AG08396 (cell line): ENCODE measurements at regions not wholly inside any gene's neighbourhood (a gene's known extent, or its start where the extent isn't known, plus 50 kb on each side); places are given as distances from the start of the nearest gene placed in this dataset.
"Not testable (repeated sequence)": the region's sequence is repeated elsewhere in the genome, so short reads cannot be mapped to it uniquely, and the experiment has no call there.

Source experiments
- DNase-seq: peaks from one replicate; pipeline ENCODE4 v3.0.0; 2012; ENCODE audit warnings: low spot score, mixed read lengths

- DNase-seq, result no peak
Observed at GRCh38 chr2:198916548-198917080, 541.1 kb downstream of the SATB2 start.

- DNase-seq, result no peak
Observed at GRCh38 chr2:198913394-198914152, 544.2 kb downstream of the SATB2 start.

- DNase-seq, result no peak
Observed at GRCh38 chr2:198909525-198910267, 548.0 kb downstream of the SATB2 start.

- no peak for DNase-seq
Observed at GRCh38 chr2:198905881-198906612, 551.7 kb downstream of the SATB2 start.

GRCh38 chr2:198901894-198902293 is 555.8 kb downstream of the SATB2 start:
- no peak for DNase-seq

GRCh38 chr2:198900141-198900540 is 557.6 kb downstream of the SATB2 start:
- no peak for DNase-seq

GRCh38 chr2:198890490-198890889 is 567.2 kb downstream of the SATB2 start:
- DNase-seq, result no peak

GRCh38 chr2:198883604-198884003 is 574.1 kb downstream of the SATB2 start:
- DNase-seq, result no peak

GRCh38 chr2:198880986-198881385 is 576.8 kb downstream of the SATB2 start:
- no peak for DNase-seq

- no peak for DNase-seq
Observed at GRCh38 chr2:198880421-198880820, 577.3 kb downstream of the SATB2 start.

GRCh38 chr2:198874472-198874858 is 583.3 kb downstream of the SATB2 start:
- no peak for DNase-seq

- no peak for DNase-seq
Observed at GRCh38 chr2:198873503-198874471, 584.0 kb downstream of the SATB2 start.

GRCh38 chr2:198863655-198864054 is 594.1 kb downstream of the SATB2 start:
- DNase-seq, result no peak

GRCh38 chr2:198861080-198861479 is 596.7 kb downstream of the SATB2 start:
- DNase-seq, result no peak

- no peak for DNase-seq
Observed at GRCh38 chr2:198857246-198857645, 600.5 kb downstream of the SATB2 start.

GRCh38 chr2:198855746-198856145 is 602.0 kb downstream of the SATB2 start:
- not testable (repeated sequence) for DNase-seq

- no peak for DNase-seq
Observed at GRCh38 chr2:198852248-198852647, 605.5 kb downstream of the SATB2 start.

- DNase-seq, result no peak
Observed at GRCh38 chr2:198825534-198825933, 632.2 kb downstream of the SATB2 start.

- no peak for DNase-seq
Observed at GRCh38 chr2:198817536-198817935, 640.2 kb downstream of the SATB2 start.

- DNase-seq, result no peak
Observed at GRCh38 chr2:198815626-198816025, 642.1 kb downstream of the SATB2 start.

GRCh38 chr2:198811198-198811597 is 646.5 kb downstream of the SATB2 start:
- no peak for DNase-seq
